ENCODE measurements at regions not wholly inside any gene's neighbourhood (a gene's known extent, or its start where the extent isn't known, plus 50 kb on each side); places are given as distances from the start of the nearest gene placed in this dataset.

DNA sequence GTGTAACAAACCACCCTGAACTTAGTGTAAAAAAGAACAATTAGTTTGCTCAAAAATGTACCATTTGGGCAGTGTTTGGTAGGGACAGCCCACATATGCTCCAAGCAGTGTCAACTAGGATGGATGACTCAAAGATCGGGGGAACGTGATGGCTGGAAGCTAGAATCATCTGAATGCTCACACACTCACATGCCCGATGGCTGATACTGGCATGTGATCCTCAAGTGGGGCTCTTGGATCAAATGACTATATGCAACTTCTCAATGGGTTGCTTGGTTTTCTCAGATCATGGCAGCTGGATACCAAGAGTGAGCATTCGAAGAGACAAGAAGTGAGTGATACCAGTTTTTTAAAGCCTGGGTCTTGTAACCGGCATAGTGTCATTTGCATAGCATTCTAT is 335.9 kb upstream of the KCNMB2 start:
- TF ChIP-seq, protein P1, sequence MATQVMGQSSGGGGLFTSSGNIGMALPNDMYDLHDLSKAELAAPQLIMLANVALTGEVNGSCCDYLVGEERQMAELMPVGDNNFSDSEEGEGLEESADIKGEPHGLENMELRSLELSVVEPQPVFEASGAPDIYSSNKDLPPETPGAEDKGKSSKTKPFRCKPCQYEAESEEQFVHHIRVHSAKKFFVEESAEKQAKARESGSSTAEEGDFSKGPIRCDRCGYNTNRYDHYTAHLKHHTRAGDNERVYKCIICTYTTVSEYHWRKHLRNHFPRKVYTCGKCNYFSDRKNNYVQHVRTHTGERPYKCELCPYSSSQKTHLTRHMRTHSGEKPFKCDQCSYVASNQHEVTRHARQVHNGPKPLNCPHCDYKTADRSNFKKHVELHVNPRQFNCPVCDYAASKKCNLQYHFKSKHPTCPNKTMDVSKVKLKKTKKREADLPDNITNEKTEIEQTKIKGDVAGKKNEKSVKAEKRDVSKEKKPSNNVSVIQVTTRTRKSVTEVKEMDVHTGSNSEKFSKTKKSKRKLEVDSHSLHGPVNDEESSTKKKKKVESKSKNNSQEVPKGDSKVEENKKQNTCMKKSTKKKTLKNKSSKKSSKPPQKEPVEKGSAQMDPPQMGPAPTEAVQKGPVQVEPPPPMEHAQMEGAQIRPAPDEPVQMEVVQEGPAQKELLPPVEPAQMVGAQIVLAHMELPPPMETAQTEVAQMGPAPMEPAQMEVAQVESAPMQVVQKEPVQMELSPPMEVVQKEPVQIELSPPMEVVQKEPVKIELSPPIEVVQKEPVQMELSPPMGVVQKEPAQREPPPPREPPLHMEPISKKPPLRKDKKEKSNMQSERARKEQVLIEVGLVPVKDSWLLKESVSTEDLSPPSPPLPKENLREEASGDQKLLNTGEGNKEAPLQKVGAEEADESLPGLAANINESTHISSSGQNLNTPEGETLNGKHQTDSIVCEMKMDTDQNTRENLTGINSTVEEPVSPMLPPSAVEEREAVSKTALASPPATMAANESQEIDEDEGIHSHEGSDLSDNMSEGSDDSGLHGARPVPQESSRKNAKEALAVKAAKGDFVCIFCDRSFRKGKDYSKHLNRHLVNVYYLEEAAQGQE (IDR thresholded peaks at IDR 0.05; ENCODE audit: insufficient read depth in 1 of 2, low read depth in 2 of 2, low read length in 2 of 2): no peak
- TF ChIP-seq SIN3A (IDR thresholded peaks at IDR 0.05; ENCODE audit: borderline replicate concordance, insufficient read depth, low read length): no peak
- TF ChIP-seq TAF1 (IDR thresholded peaks at IDR 0.05; ENCODE audit: borderline replicate concordance, insufficient read depth, low read length): no peak

DNA sequence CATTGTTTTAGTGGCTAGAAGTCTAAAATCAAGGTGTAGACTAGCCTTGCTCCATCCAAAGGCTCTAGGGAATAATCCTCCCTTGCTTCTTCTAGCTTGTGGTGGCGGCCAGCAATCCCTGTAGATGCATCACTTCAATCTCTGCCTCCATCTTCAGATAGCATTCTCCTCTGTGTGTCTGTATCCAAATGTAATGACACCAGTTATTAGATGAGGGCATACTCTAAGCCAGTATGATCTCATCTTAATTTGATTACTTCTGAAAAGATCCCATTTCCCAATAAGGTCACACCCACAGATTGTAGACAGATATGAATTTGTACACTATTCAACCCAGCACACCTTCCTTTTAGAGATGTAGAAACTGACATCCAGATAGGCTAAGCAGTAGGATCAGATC is 334.5 kb upstream of the KCNMB2 start:
- TF ChIP-seq SIN3A (IDR thresholded peaks at IDR 0.05; ENCODE audit: borderline replicate concordance, insufficient read depth, low read length) (no peak), TAF1 (IDR thresholded peaks at IDR 0.05; ENCODE audit: borderline replicate concordance, insufficient read depth, low read length) (no peak), FOXP2 (optimal IDR thresholded peaks at IDR 0.05; ENCODE audit: borderline replicate concordance, extremely low read depth, extremely low read length, insufficient read depth) (no peak), POLR2AphosphoS5 (IDR thresholded peaks at IDR 0.05; ENCODE audit: low read depth, low read length) (no peak)
- TF ChIP-seq, protein P1 (IDR thresholded peaks at IDR 0.05; ENCODE audit: insufficient read depth in 1 of 2, low read depth in 2 of 2, low read length in 2 of 2): no peak

DNA sequence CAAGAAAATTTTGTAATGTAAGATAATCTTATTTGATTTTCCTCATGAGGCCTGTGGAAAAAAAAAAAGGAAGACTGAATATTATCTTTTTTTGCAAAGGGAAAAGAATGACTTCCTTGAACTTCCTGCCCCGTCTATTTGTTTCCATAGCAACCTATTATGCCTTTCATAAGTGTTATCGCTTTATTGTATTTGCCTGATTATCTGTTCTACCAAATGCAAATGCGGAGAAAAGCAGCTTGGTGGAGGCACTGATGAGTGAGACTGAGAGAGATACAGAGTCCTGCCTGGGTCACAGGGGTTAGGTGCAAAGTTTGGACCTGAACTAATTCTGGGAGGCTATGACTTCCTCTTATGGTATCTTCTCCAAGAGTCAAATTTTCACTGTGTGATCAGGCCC is 334.0 kb upstream of the KCNMB2 start:
- TF ChIP-seq FOXP2 (optimal IDR thresholded peaks at IDR 0.05; ENCODE audit: borderline replicate concordance, extremely low read depth, extremely low read length, insufficient read depth) (no peak), SIN3A (IDR thresholded peaks at IDR 0.05; ENCODE audit: borderline replicate concordance, insufficient read depth, low read length) (no peak), TAF1 (IDR thresholded peaks at IDR 0.05; ENCODE audit: borderline replicate concordance, insufficient read depth, low read length) (no peak), POLR2AphosphoS5 (IDR thresholded peaks at IDR 0.05; ENCODE audit: low read depth, low read length) (no peak)
- TF ChIP-seq, protein P1 (IDR thresholded peaks at IDR 0.05; ENCODE audit: insufficient read depth in 1 of 2, low read depth in 2 of 2, low read length in 2 of 2): no peak

DNA sequence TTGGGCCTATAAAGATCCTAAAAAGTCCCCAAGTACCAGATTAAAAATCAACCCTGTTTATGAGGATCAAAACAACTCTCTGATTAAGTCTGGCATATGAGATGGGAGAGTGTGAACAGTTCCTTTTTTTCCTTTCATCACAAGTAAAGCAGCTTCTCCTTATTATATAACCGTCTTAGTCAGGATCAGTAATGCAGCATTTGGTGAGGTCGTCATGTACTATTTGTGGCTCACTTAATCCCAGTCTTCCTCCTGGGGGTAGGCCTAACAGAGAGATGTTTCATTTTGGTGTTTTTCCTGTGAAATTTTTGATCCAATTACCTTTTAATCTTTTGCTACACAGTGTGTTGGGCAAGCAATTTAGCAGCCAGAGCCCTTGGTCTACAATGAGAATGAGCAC is 333.1 kb upstream of the KCNMB2 start:
- TF ChIP-seq POLR2AphosphoS5 (IDR thresholded peaks at IDR 0.05; ENCODE audit: low read depth, low read length) (no peak), FOXP2 (optimal IDR thresholded peaks at IDR 0.05; ENCODE audit: borderline replicate concordance, extremely low read depth, extremely low read length, insufficient read depth) (no peak), SIN3A (IDR thresholded peaks at IDR 0.05; ENCODE audit: borderline replicate concordance, insufficient read depth, low read length) (no peak), TAF1 (IDR thresholded peaks at IDR 0.05; ENCODE audit: borderline replicate concordance, insufficient read depth, low read length) (no peak)
- TF ChIP-seq, protein P1 (IDR thresholded peaks at IDR 0.05; ENCODE audit: insufficient read depth in 1 of 2, low read depth in 2 of 2, low read length in 2 of 2): no peak

DNA sequence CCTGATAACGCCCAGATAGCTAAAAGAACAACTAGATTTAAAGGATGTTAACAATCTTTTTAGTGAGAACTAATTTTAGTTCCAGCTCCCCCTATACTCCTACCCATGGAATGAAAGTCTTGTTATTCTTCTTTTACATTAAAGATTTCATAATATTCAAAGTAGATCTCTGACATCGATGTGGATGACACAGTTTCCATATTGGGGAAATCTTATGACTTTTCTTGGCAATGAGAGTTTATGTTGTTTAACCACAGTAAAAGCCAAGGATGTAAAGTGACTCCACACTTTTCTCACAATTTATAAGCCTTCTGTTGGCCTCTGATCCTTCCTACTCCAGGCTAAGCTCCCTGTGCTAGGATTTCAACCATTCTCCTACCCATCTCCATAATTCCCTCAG is 332.6 kb upstream of the KCNMB2 start:
- TF ChIP-seq POLR2AphosphoS5 (IDR thresholded peaks at IDR 0.05; ENCODE audit: low read depth, low read length): no peak
- no peak for TF ChIP-seq TAF1 (IDR thresholded peaks at IDR 0.05; ENCODE audit: borderline replicate concordance, insufficient read depth, low read length)
- TF ChIP-seq, protein P1 (IDR thresholded peaks at IDR 0.05; ENCODE audit: insufficient read depth in 1 of 2, low read depth in 2 of 2, low read length in 2 of 2): no peak
- no peak for TF ChIP-seq SIN3A (IDR thresholded peaks at IDR 0.05; ENCODE audit: borderline replicate concordance, insufficient read depth, low read length)
- TF ChIP-seq FOXP2 (optimal IDR thresholded peaks at IDR 0.05; ENCODE audit: borderline replicate concordance, extremely low read depth, extremely low read length, insufficient read depth): no peak
